ENCODE measurements at regions not wholly inside any gene's neighbourhood (a gene's known extent, or its start where the extent isn't known, plus 50 kb on each side); places are given as distances from the start of the nearest gene placed in this dataset.

DNA sequence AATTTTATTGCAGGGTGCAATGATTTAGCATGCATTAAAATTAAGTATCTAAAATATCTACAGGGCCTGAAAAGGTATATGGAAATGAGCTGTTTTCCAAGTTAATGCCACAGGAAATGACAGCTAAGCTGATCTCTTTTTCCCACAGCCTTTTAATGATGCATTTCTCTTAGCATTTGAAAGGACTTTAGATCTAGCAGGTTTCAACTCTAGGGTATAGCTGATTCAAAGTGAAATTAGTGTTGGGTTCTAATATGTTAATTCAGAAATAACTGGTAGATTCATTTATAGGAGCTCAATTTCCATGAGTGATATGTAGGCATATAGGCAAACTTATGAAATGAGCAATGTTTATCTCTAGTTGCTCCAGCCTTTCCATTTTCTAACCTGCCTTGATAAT lies 274.2 kb downstream of the CASP12 start:
- TF ChIP-seq ZNF781 (CRISPR knock-in tag; IDR thresholded peaks at IDR 0.05; ENCODE audit: borderline replicate concordance, not compliant biosample characterization) (no peak), ZNF292 (CRISPR knock-in tag; IDR thresholded peaks at IDR 0.05; ENCODE audit: borderline replicate concordance, low read depth) (no peak)
